ENCODE measurements at regions not wholly inside any gene's neighbourhood (a gene's known extent, or its start where the extent isn't known, plus 50 kb on each side); places are given as distances from the start of the nearest gene placed in this dataset.

DNA sequence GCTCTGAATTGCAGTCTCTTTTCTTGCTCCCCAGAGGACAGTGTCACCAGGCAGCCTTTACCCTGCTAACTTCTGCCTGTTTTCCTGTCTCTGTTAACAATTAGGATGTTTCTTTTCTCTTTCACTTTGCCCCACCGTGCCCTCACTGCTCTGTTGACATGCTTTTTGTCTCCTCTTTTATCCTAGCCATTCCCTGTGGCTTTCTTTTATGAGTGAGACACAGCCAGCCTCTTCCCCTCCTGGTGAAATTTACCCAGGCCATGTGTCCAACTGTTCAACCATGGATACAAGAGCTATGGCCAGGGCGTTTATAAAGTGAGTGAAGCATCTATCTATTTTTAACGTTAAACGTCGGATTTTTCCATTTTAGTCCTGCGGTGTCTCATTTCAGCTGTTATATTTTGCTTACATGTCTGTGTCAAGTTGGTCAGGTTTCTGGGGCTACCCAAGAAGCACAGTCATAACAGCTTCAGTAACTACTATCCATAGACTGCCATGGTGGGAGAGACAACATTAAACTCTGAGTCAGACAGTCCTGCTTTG lies 443.2 kb upstream of the AZI2 start:
- DNase-seq (ENCODE audit: low read depth) = no peak
- TF ChIP-seq, protein P1, sequence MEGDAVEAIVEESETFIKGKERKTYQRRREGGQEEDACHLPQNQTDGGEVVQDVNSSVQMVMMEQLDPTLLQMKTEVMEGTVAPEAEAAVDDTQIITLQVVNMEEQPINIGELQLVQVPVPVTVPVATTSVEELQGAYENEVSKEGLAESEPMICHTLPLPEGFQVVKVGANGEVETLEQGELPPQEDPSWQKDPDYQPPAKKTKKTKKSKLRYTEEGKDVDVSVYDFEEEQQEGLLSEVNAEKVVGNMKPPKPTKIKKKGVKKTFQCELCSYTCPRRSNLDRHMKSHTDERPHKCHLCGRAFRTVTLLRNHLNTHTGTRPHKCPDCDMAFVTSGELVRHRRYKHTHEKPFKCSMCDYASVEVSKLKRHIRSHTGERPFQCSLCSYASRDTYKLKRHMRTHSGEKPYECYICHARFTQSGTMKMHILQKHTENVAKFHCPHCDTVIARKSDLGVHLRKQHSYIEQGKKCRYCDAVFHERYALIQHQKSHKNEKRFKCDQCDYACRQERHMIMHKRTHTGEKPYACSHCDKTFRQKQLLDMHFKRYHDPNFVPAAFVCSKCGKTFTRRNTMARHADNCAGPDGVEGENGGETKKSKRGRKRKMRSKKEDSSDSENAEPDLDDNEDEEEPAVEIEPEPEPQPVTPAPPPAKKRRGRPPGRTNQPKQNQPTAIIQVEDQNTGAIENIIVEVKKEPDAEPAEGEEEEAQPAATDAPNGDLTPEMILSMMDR (IDR thresholded peaks at IDR 0.05; ENCODE audit: low read depth, low read length, missing control alignments) = no peak
- H3K4me3 ChIP-seq (ENCODE audit: low read depth, low read length) = no peak overlapping the region
- in situ Hi-C loops (cut with HindIII; ENCODE audit: low sequenced_read_pairs) = no loop called here

DNA sequence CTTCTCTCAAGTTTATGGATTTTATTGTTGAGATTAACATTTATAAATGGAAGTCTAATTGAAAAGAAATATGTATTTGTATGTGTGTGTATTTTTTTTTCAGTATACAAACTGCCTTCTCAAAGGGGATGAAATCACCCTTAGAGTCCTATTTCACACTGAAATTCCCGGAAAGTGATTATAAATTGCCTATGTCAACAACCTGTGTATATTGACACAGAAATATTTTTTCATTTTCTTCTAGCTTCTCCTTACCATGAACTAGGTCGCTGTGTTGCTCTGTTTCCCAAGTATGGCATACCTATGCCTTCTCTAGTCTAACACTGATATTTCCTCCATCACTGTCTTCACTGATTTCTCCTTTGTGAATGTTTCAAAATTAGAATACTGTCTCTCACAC lies 444.0 kb upstream of the AZI2 start:
- H3K4me3 ChIP-seq (ENCODE audit: low read depth, low read length) = no peak overlapping the region
- in situ Hi-C loops (cut with HindIII; ENCODE audit: low sequenced_read_pairs) = no loop called here
- DNase-seq (ENCODE audit: low read depth) = no peak
- TF ChIP-seq, protein P1 (IDR thresholded peaks at IDR 0.05; ENCODE audit: low read depth, low read length, missing control alignments) = no peak

GRCh38 chr3:28799084-28799483 lies 450.5 kb upstream of the AZI2 start:
- in situ Hi-C loops (cut with HindIII; ENCODE audit: low sequenced_read_pairs) = no loop called here
- no peak for DNase-seq (ENCODE audit: low read depth)
- TF ChIP-seq, protein P1 (IDR thresholded peaks at IDR 0.05; ENCODE audit: low read depth, low read length, missing control alignments) = no peak
- H3K4me3 ChIP-seq (ENCODE audit: low read depth, low read length) = no peak overlapping the region

DNA sequence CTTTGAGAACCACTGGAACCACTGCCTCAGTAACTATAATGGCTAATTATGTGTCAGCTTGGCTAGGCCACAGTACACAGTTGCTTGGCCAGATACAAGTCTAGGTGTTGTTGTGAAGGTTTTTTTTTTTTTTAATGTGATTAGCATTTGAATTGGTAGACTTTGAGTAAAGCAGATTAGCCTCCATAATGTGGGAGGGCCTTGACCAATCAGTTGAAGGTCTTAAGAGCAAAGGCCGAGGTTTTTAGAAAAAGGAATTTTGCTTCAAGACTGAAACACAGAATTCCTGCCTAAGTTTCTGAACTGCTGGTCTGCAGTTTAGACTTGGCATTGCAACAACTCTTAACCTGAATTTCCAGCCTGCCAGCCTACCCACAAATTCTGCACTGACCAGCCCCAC lies 451.6 kb upstream of the AZI2 start:
- TF ChIP-seq, protein P1 (IDR thresholded peaks at IDR 0.05; ENCODE audit: low read depth, low read length, missing control alignments) = no peak
- in situ Hi-C loops (cut with HindIII; ENCODE audit: low sequenced_read_pairs) = no loop called here
- no peak overlapping the region for H3K4me3 ChIP-seq (ENCODE audit: low read depth, low read length)
- no peak for DNase-seq (ENCODE audit: low read depth)

- in situ Hi-C loops (cut with HindIII; ENCODE audit: low sequenced_read_pairs) = no loop called here
- H3K4me3 ChIP-seq (ENCODE audit: low read depth, low read length) = no peak overlapping the region
- DNase-seq (ENCODE audit: low read depth) = no peak
- TF ChIP-seq, protein P1 (IDR thresholded peaks at IDR 0.05; ENCODE audit: low read depth, low read length, missing control alignments) = no peak
These were observed 459.4 kb upstream of the AZI2 start for GRCh38 chr3:28808068-28808467.

GRCh38 chr3:28816017-28816416 lies 464.9 kb upstream of the RBMS3 start:
- DNase-seq (ENCODE audit: low read depth) = no peak
- H3K4me3 ChIP-seq (ENCODE audit: low read depth, low read length) = no peak overlapping the region
- TF ChIP-seq, protein P1 (IDR thresholded peaks at IDR 0.05; ENCODE audit: low read depth, low read length, missing control alignments) = no peak
- in situ Hi-C loops (cut with HindIII; ENCODE audit: low sequenced_read_pairs) = no loop called here

DNA sequence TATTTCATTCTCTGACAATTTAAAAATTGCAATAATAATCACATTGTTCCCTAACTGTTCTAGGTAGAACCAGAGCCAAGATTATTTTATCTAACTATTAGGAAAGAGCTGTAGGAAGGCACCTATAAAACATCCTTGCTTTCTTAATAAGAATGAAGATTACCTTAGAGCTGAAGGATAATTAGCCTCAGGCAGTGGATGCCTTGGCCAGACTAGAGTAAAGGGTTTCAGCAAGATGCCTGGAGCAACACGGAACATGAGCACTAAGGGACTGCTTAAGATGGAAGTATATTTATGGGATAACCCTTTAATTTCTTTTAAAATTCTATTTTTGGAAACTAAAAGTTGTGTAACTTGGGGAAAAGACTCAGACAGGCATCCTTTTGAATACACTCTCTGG lies 456.6 kb upstream of the RBMS3 start:
- TF ChIP-seq, protein P1 (IDR thresholded peaks at IDR 0.05; ENCODE audit: low read depth, low read length, missing control alignments) = no peak
- no peak overlapping the region for H3K4me3 ChIP-seq (ENCODE audit: low read depth, low read length)
- no peak for DNase-seq (ENCODE audit: low read depth)
- in situ Hi-C loops (cut with HindIII; ENCODE audit: low sequenced_read_pairs) = no loop called here
